ENCODE measurements at regions not wholly inside any gene's neighbourhood (a gene's known extent, or its start where the extent isn't known, plus 50 kb on each side); places are given as distances from the start of the nearest gene placed in this dataset.

GRCh38 chr20:30593572-30593971 is 663.9 kb upstream of the DEFB115 start:
- TF ChIP-seq CTCF (IDR thresholded peaks at IDR 0.05) (no peak), POLR2A (IDR thresholded peaks at IDR 0.05) (no peak)

Measured in heart left ventricle (tissue), 13 donors.